H9 (cell line): ENCODE measurements at regions not wholly inside any gene's neighbourhood (a gene's known extent, or its start where the extent isn't known, plus 50 kb on each side); places are given as distances from the start of the nearest gene placed in this dataset.

Source experiments
- DNase-seq: peaks from one replicate; pipeline ENCODE4 v3.0.0-alpha.2; 2017
- H2AFZ ChIP-seq: one replicate; pipeline ENCODE4 v1.6.1; 2013; ENCODE audit warnings: mild to moderate bottlenecking, low read length, control low read depth, moderate library complexity
- H2AK5ac ChIP-seq: 2 replicates; pipeline ENCODE4 v1.6.1; 2013; ENCODE audit warnings: low read length, control low read depth, mixed read lengths; ENCODE audit not compliant: insufficient read length
- H2BK120ac ChIP-seq: one replicate; pipeline ENCODE4 v1.6.1; 2013; ENCODE audit warnings: low read depth, mild to moderate bottlenecking, low read length, control low read depth, inconsistent platforms; ENCODE audit not compliant: poor library complexity, severe bottlenecking
- H2BK12ac ChIP-seq: 2 replicates; pipeline ENCODE4 v1.6.1; 2013; ENCODE audit warnings: low read length, control low read depth, mixed read lengths, low read depth; ENCODE audit not compliant: insufficient read length
- H2BK15ac ChIP-seq: 2 replicates; pipeline ENCODE4 v1.6.1; 2013; ENCODE audit warnings: low read depth, low read length, control low read depth
- H2BK20ac ChIP-seq: one replicate; pipeline ENCODE4 v1.6.1; 2013; ENCODE audit warnings: low read depth, mild to moderate bottlenecking, low read length, control low read depth, inconsistent platforms; ENCODE audit not compliant: poor library complexity, severe bottlenecking
- H2BK5ac ChIP-seq: 2 replicates; pipeline ENCODE4 v1.6.1; 2013; ENCODE audit warnings: low read length, control low read depth, mixed read lengths; ENCODE audit not compliant: insufficient read length
- H3K14ac ChIP-seq: 2 replicates; pipeline ENCODE4 v1.6.1; 2013; ENCODE audit warnings: low read length, control low read depth; ENCODE audit not compliant: insufficient read depth
- H3K18ac ChIP-seq: 2 replicates; pipeline ENCODE4 v1.6.1; 2013; ENCODE audit warnings: low read depth, mild to moderate bottlenecking, mixed read lengths, low read length, control low read depth; ENCODE audit not compliant: insufficient read length
- H3K23ac ChIP-seq: 2 replicates; pipeline ENCODE4 v1.6.1; 2013; ENCODE audit warnings: low read length, control low read depth, mixed read lengths, low read depth; ENCODE audit not compliant: insufficient read length
- H3K23me2 ChIP-seq: 2 replicates; pipeline ENCODE4 v1.6.1; 2013; ENCODE audit warnings: low read depth, mild to moderate bottlenecking, mixed read lengths, low read length, control low read depth; ENCODE audit not compliant: insufficient read length, poor library complexity, severe bottlenecking
- H3K27ac ChIP-seq: 2 replicates; pipeline ENCODE4 v1.5.1; 2013; ENCODE audit warnings: low read length, control low read depth, mixed read lengths, low read depth; ENCODE audit not compliant: insufficient read length
- H3K27me3 ChIP-seq: 2 replicates; pipeline ENCODE4 v1.6.1; 2013; ENCODE audit warnings: low read length, control low read depth, inconsistent platforms; ENCODE audit not compliant: insufficient read depth
- H3K4ac ChIP-seq: 2 replicates; pipeline ENCODE4 v1.6.1; 2013; ENCODE audit warnings: low read depth, mild to moderate bottlenecking, control low read depth, inconsistent platforms, low read length, moderate library complexity
- H3K4me1 ChIP-seq: 2 replicates; pipeline ENCODE4 v1.6.1; 2013; ENCODE audit warnings: low read length, control low read depth, inconsistent platforms; ENCODE audit not compliant: insufficient read depth
- H3K4me2 ChIP-seq: 2 replicates; pipeline ENCODE4 v1.6.1; 2013; ENCODE audit warnings: low read length, control low read depth, mixed read lengths; ENCODE audit not compliant: insufficient read length, insufficient read depth
- H3K56ac ChIP-seq: 2 replicates; pipeline ENCODE4 v1.6.1; 2013; ENCODE audit warnings: low read depth, mild to moderate bottlenecking, mixed read lengths, low read length, control low read depth; ENCODE audit not compliant: insufficient read length
- H3K79me1 ChIP-seq: 2 replicates; pipeline ENCODE4 v1.6.1; 2013; ENCODE audit warnings: low read depth, mild to moderate bottlenecking, moderate library complexity, low read length, control low read depth, inconsistent platforms; ENCODE audit not compliant: insufficient read depth, poor library complexity, severe bottlenecking
- H3K79me2 ChIP-seq: 2 replicates; pipeline ENCODE4 v1.6.1; 2013; ENCODE audit warnings: low read length, control low read depth, inconsistent platforms; ENCODE audit not compliant: insufficient read depth
- H3K9ac ChIP-seq: 2 replicates; pipeline ENCODE4 v1.6.1; 2013; ENCODE audit warnings: low read length, control low read depth, mixed read lengths; ENCODE audit not compliant: insufficient read length; ENCODE audit errors: extremely low read depth
- H3K9me3 ChIP-seq: one replicate; pipeline ENCODE4 v1.6.1; 2013; ENCODE audit warnings: low read depth, low read length, inconsistent platforms; ENCODE audit not compliant: control insufficient read depth
- H3T11ph ChIP-seq: one replicate; pipeline ENCODE4 v1.6.1; 2013; ENCODE audit warnings: mild to moderate bottlenecking, low read length, control low read depth, inconsistent platforms
- H4K20me1 ChIP-seq: one replicate; pipeline ENCODE4 v1.6.1; 2013; ENCODE audit not compliant: control insufficient read depth, insufficient read length, insufficient read depth
- H4K5ac ChIP-seq: 2 replicates; pipeline ENCODE4 v1.6.1; 2013; ENCODE audit warnings: low read depth, mild to moderate bottlenecking, mixed read lengths, low read length, control low read depth; ENCODE audit not compliant: insufficient read length
- H4K8ac ChIP-seq: replicated peaks from 2 replicates; pipeline ENCODE4 v1.6.1; 2013; ENCODE audit warnings: low read length, control low read depth, mixed read lengths, low read depth; ENCODE audit not compliant: insufficient read length
- H4K91ac ChIP-seq: 2 replicates; pipeline ENCODE4 v1.6.1; 2013; ENCODE audit warnings: low read depth, mild to moderate bottlenecking, moderate library complexity, mixed read lengths, low read length, control low read depth; ENCODE audit not compliant: insufficient read length
- H3K27ac Mint-ChIP-seq, 3 experiments: 2 replicates in 2 of 3; 3 replicates in 1 of 3; pipeline ENCODE4 v1.8.0; 2020 to 2021; ENCODE audit warnings: mixed read lengths in 3 of 3, mild to moderate bottlenecking in 1 of 3, moderate library complexity in 1 of 3
- H3K27me3 Mint-ChIP-seq: 2 replicates; pipeline ENCODE4 v1.8.0; 2021; ENCODE audit warnings: low read depth, mild to moderate bottlenecking, moderate library complexity, mixed read lengths
- H3K36me3 Mint-ChIP-seq, 3 experiments: 2 replicates in 2 of 3; 3 replicates in 1 of 3; pipeline ENCODE4 v1.8.0; 2020 to 2021; ENCODE audit warnings: low read depth in 3 of 3, mixed read lengths in 3 of 3; ENCODE audit not compliant: insufficient read depth in 1 of 3
- H3K4me1 Mint-ChIP-seq, 2 experiments: 2 replicates each; pipeline ENCODE4 v1.8.0; 2020; ENCODE audit warnings: mixed read lengths in 2 of 2
- H3K4me3 Mint-ChIP-seq, 2 experiments: 2 replicates in 1 of 2; 3 replicates in 1 of 2; pipeline ENCODE4 v1.8.0; 2020 to 2021; ENCODE audit warnings: mild to moderate bottlenecking in 2 of 2, mixed read lengths in 2 of 2, moderate library complexity in 1 of 2
- H3K9me3 Mint-ChIP-seq, 2 experiments: 2 replicates in 1 of 2; 3 replicates in 1 of 2; pipeline ENCODE4 v1.8.0; 2020; ENCODE audit warnings: mild to moderate bottlenecking in 2 of 2, mixed read lengths in 2 of 2, moderate library complexity in 1 of 2
- CTCF ChIP-seq: fragments of 200-600 bp; sonication (generic); conservative IDR thresholded peaks from 3 replicates; pipeline ENCODE4 v1.8.0; 2021; ENCODE audit warnings: antibody characterized with exemption, mild to moderate bottlenecking
- WGBS: extraction: QIAGEN DNeasy Blood & Tissue Kit; methylation state at CpG from one replicate; pipeline ENCODE4 v1.1.7; 2013; ENCODE audit warnings: missing lambda C conversion rate, low lambda C conversion rate, mixed read lengths; ENCODE audit not compliant: insufficient read length; ENCODE audit errors: extremely low coverage; 5-methylcytosine and 5-hydroxymethylcytosine counted together

GRCh38 chr10:125409756-125410155 is 249.4 kb upstream of the CTBP2 start:
- peaks cover 0 to 1% of the 10 kb centered on the region in 2 experiments; a peak in 3 of 5 replicates for H3K9me3 Mint-ChIP-seq
- no peaks in the 10 kb centered on the region; a peak in 1 of 7 replicates for H3K36me3 Mint-ChIP-seq
- no peaks in the 10 kb centered on the region for H4K20me1 ChIP-seq
- H3K18ac ChIP-seq = no peak overlapping the region
- H2BK15ac ChIP-seq = no peak overlapping the region
- H3K79me1 ChIP-seq = no peaks in the 10 kb centered on the region
- no peaks in the 10 kb centered on the region for H3K79me2 ChIP-seq
- H2BK12ac ChIP-seq = no peak overlapping the region
- no peak overlapping the region for H3K4me3 Mint-ChIP-seq
- H4K8ac ChIP-seq = no peak overlapping the region
- no peak overlapping the region for H2BK5ac ChIP-seq
- H3K4me2 ChIP-seq = no peak overlapping the region
- H3K4ac ChIP-seq = no peak overlapping the region
- TF ChIP-seq CTCF = no peak
- no peak overlapping the region for H3K9ac ChIP-seq
- H3K23me2 ChIP-seq = no peaks in the 10 kb centered on the region
- no peak overlapping the region for H3K27ac Mint-ChIP-seq
- no peak overlapping the region for H2AFZ ChIP-seq
- no CpG with 5 or more reads among the region's 5 CpGs for WGBS
- no peaks in the 10 kb centered on the region for H3K27me3 ChIP-seq
- no peak overlapping the region for H2BK20ac ChIP-seq
- H3K27ac ChIP-seq = no peak overlapping the region
- H2AK5ac ChIP-seq = no peak overlapping the region
- H3K4me1 ChIP-seq = no peaks in the 10 kb centered on the region
- H3K56ac ChIP-seq = no peak overlapping the region
- no peak overlapping the region for H3K14ac ChIP-seq
- no peak overlapping the region for H4K5ac ChIP-seq
- H4K91ac ChIP-seq = no peak overlapping the region
- H3K9me3 ChIP-seq = no peaks in the 10 kb centered on the region
- H3T11ph ChIP-seq = no peak overlapping the region
- peaks cover 3% of the 10 kb centered on the region for H3K27me3 Mint-ChIP-seq
- no peak overlapping the region for H3K23ac ChIP-seq
- H2BK120ac ChIP-seq = no peak overlapping the region
- H3K4me1 Mint-ChIP-seq = peaks cover 6 to 8% of the 10 kb centered on the region in 2 experiments
- no peak for DNase-seq
